Suprapubic skin (tissue), 4 donors: ENCODE measurements at regions not wholly inside any gene's neighbourhood (a gene's known extent, or its start where the extent isn't known, plus 50 kb on each side); places are given as distances from the start of the nearest gene placed in this dataset.

Experiments
- DNase-seq, 2 donors: peaks; one replicate each; pipeline ENCODE4 v3.0.0-alpha.2; 2019; ENCODE audit warnings: low spot score in 2 of 2
- H3K27ac ChIP-seq: fragments of 200-600 bp; sonication (generic); one replicate; pipeline ENCODE4 v1.5.1; 2019
- H3K27me3 ChIP-seq: fragments of 200-600 bp; sonication (generic); one replicate; pipeline ENCODE4 v1.5.1; 2019
- H3K36me3 ChIP-seq: fragments of 200-600 bp; sonication (generic); one replicate; pipeline ENCODE4 v1.5.1; 2019
- H3K4me1 ChIP-seq: fragments of 200-600 bp; sonication (generic); one replicate; pipeline ENCODE4 v1.5.1; 2019
- H3K4me3 ChIP-seq: fragments of 200-600 bp; sonication (generic); one replicate; pipeline ENCODE4 v1.5.1; 2019; ENCODE audit warnings: mild to moderate bottlenecking
- H3K9me3 ChIP-seq: fragments of 200-600 bp; sonication (generic); one replicate; pipeline ENCODE4 v1.5.1; 2019
- EP300 ChIP-seq: sonication (generic); formaldehyde crosslinking; IDR thresholded peaks from one replicate; pipeline ENCODE4 v1.6.1; 2017; ENCODE audit warnings: antibody characterized with exemption
- POLR2A ChIP-seq, 2 donors: fragments of 450-650 bp; IDR thresholded peaks; one replicate each; pipeline ENCODE4 v1.6.1; 2017; ENCODE audit warnings: antibody characterized with exemption in 2 of 2, mild to moderate bottlenecking in 2 of 2, moderate library complexity in 2 of 2
- POLR2AphosphoS5 ChIP-seq, 3 donors: sonication (generic); formaldehyde crosslinking; IDR thresholded peaks; one replicate each; pipeline ENCODE4 v1.6.1; 2017; ENCODE audit warnings: antibody characterized with exemption in 3 of 3
- WGBS: methylation state at CpG from one replicate; pipeline ENCODE4 v1.1.5; 2018; 5-methylcytosine and 5-hydroxymethylcytosine counted together
- TF ChIP-seq, protein P1 (sequence below), 2 donors: fragments of 200-600 bp in 1 of 2; fragments of 450-650 bp in 1 of 2; sonication (generic) in 1 of 2; IDR thresholded peaks; one replicate each; pipeline ENCODE4 v1.5.1; 2016 to 2019; ENCODE audit warnings: antibody characterized with exemption in 2 of 2, mild to moderate bottlenecking in 1 of 2, moderate library complexity in 1 of 2

DNA sequence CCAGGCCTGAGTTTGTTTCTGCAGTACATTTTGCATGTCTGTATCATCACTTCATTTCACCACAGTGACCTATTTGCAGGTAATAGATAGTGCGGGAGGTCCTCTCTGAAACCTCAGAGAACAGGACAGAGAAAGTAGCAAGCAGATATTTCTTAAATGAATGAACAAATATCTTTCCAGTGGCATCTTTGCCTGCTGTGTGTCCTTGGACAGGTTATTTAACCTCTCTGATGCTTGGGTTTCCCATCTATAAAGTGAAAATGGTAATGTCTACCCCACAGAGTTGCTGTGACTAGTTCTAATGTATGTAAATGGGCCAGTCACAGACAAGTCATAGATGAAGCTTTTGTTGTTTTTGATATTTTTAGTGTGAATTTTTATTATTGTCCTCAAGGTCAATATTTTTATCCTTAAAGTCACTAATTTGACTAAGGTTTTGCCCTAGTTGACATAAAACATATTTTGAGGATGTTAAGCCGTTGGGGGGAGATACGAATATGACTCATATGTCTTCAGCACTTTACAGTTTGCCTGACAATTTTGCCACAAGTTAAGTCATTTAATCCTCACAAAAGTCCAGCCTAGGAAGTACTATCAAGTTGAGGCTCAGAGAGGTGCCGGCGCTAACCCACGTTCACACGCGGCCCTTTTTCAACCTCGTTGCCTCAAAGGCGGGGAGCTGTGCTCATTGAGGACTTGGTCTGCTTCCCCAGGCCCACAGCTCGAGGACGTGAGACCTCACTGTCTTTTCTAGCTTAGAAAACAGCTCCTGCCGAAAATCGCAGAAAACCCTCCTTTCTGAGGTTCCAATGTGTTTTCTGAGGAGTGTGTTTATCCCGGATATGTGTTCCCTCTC is 126.7 kb upstream of the STX18 start:
- Histone ChIP-seq H3K36me3 (no peaks in the 10 kb centered on the region), H3K9me3 (no peaks in the 10 kb centered on the region), H3K27me3 (no peaks in the 10 kb centered on the region), H3K4me3 (no peak overlapping the region), H3K27ac (no peak overlapping the region), H3K4me1 (peaks cover 16% of the 10 kb centered on the region)
- TF ChIP-seq, protein P1, sequence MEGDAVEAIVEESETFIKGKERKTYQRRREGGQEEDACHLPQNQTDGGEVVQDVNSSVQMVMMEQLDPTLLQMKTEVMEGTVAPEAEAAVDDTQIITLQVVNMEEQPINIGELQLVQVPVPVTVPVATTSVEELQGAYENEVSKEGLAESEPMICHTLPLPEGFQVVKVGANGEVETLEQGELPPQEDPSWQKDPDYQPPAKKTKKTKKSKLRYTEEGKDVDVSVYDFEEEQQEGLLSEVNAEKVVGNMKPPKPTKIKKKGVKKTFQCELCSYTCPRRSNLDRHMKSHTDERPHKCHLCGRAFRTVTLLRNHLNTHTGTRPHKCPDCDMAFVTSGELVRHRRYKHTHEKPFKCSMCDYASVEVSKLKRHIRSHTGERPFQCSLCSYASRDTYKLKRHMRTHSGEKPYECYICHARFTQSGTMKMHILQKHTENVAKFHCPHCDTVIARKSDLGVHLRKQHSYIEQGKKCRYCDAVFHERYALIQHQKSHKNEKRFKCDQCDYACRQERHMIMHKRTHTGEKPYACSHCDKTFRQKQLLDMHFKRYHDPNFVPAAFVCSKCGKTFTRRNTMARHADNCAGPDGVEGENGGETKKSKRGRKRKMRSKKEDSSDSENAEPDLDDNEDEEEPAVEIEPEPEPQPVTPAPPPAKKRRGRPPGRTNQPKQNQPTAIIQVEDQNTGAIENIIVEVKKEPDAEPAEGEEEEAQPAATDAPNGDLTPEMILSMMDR (IDR thresholded peaks at IDR 0.05): no peak
- TF ChIP-seq POLR2AphosphoS5 (IDR thresholded peaks at IDR 0.05) (no peak), EP300 (no peak), POLR2A (IDR thresholded peaks at IDR 0.05) (no peak)
- WGBS: 80% methylated on average over 15 of the region's 15 CpGs
- DNase-seq: no peak

DNA sequence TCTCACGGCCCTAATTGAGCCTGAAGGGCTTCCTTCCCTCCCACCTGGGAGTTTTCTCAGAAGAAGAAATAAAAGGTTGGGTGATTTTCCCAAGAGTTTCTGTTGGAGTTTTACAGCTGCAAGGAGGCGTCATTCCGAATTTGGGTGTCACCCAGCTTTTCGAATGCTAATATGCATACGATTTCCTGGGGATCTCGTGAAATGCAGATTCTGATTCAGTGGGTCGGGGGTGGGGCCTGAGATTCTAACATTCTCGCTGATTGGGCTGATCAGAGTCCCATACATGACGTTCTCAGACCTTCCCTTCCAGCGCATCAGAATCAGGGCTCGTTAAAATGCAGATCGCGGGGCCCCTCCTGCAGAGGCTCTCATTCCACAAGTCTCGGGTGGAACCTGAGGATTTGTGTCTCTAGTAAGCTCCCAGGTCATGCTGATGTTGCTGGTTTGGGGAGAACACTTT is 125.8 kb upstream of the STX18 start:
- TF ChIP-seq, protein P1 (IDR thresholded peaks at IDR 0.05): no peak
- TF ChIP-seq POLR2AphosphoS5 (IDR thresholded peaks at IDR 0.05) (no peak), EP300 (no peak), POLR2A (IDR thresholded peaks at IDR 0.05) (no peak)
- Histone ChIP-seq H3K9me3 (no peaks in the 10 kb centered on the region), H3K4me1 (peaks cover 10% of the 10 kb centered on the region), H3K27me3 (no peaks in the 10 kb centered on the region), H3K4me3 (no peak overlapping the region), H3K27ac (no peak overlapping the region), H3K36me3 (no peaks in the 10 kb centered on the region)
- DNase-seq: no peak
- WGBS: 55% methylated on average over 14 of the region's 14 CpGs

DNA sequence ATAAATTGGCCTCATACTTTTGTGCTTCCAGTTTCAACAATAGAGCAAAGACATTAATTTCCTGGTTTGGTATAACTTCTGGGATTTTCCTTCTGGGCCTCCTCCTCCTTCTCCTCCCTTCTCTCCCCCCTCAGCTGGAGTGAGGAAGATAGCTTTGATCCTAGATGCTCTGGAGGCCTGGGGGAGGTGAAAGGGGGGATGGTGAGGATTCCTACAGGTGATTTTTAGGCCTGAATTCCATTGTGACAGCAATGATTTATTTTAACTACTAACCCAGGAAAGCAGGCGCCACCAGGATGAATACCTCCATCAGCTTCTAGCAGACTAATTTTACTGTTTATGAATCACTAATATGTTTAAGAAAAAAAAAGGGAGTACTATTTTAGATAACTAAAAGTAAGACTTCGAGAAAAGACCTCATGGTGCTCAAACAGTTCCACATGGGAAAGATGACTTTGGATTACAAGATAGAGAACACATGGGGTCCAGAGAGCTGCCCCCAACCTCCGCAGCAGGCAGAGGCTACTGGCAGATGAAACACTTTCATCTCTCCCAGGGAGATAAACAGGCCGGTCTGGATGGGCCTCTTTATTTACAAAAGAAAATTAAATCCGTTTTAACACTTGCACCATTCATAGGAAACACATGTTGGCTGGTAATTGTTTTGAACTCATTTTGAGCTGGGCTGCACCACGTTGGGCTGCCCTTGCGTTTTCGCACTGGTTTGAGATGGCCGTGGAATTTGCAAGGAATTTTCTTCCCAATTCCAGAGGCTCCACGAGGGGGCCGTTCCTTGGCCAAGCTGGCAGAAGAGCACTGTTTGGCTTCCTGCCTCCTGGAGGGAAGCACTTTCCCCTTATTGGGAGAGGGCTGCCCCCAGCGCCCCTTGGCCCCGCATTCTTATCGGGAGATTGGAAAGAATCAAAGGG is 125.1 kb upstream of the STX18 start:
- TF ChIP-seq, protein P1 (IDR thresholded peaks at IDR 0.05): no peak
- TF ChIP-seq POLR2AphosphoS5 (IDR thresholded peaks at IDR 0.05): no peak
- no peak for TF ChIP-seq POLR2A (IDR thresholded peaks at IDR 0.05)
- no peak for TF ChIP-seq EP300
- Histone ChIP-seq H3K27me3 (no peaks in the 10 kb centered on the region), H3K4me1 (peaks cover 6% of the 10 kb centered on the region), H3K27ac (no peak overlapping the region), H3K4me3 (no peak overlapping the region), H3K9me3 (no peaks in the 10 kb centered on the region), H3K36me3 (no peaks in the 10 kb centered on the region)
- no peak for DNase-seq
- WGBS: 40% methylated on average over 13 of the region's 14 CpGs

DNA sequence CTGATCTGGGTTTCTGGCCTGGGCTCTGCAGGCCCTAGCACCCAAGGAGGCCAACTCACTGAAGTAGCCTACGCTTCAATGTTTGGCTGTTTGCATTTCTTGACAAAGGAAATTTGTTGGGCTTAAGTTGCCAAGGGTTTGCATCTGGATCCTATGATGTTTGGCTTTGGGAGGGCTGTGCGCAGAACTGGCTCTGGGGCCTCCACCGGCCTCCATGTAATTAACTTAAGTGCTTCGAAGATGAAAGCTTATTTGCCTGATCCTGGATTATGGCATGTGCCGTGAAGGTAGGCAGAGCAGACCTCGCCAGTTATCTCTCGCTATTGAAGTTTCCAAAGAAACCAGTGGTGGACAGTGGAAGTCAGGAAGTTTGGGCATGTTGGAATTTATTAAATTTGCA is 124.3 kb upstream of the STX18 start:
- 79% methylated on average over 7 of the region's 7 CpGs for WGBS
- no peaks in the 10 kb centered on the region for H3K27me3 ChIP-seq
- H3K9me3 ChIP-seq: no peaks in the 10 kb centered on the region
- H3K27ac ChIP-seq: no peak overlapping the region
- no peak for DNase-seq
- H3K4me3 ChIP-seq: no peak overlapping the region
- H3K36me3 ChIP-seq: no peaks in the 10 kb centered on the region
- no peak for TF ChIP-seq POLR2AphosphoS5 (IDR thresholded peaks at IDR 0.05)
- no peak for TF ChIP-seq EP300
- TF ChIP-seq, protein P1 (IDR thresholded peaks at IDR 0.05): no peak
- no peak for TF ChIP-seq POLR2A (IDR thresholded peaks at IDR 0.05)
- H3K4me1 ChIP-seq: peaks cover 6% of the 10 kb centered on the region

DNA sequence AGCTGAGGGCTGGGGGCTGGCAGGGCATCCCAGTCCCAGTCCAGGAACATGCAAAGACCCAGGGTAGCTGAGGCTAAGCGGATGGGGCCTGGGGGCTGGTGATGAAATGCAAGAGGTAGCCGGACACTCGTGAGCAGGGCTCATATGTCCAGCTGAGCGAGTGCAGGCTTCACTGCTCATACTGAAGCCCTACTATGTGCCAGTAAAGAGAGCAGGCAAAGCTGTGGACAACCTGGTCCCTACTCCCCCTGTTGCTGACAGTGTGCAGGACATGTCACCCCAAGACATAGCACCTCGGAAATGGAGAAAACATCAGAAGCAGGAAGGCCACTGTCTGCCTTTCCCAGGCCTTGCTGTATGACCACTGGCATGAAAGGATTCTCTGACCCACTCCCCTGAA is 122.4 kb upstream of the STX18 start:
- Histone ChIP-seq H3K27me3 (no peaks in the 10 kb centered on the region), H3K36me3 (no peaks in the 10 kb centered on the region), H3K4me1 (peaks cover 6% of the 10 kb centered on the region), H3K27ac (no peak overlapping the region), H3K9me3 (no peaks in the 10 kb centered on the region), H3K4me3 (no peak overlapping the region)
- 93% methylated on average over 5 of the region's 5 CpGs for WGBS
- TF ChIP-seq POLR2AphosphoS5 (IDR thresholded peaks at IDR 0.05) (no peak), EP300 (no peak)
- TF ChIP-seq, protein P1 (IDR thresholded peaks at IDR 0.05): no peak
- DNase-seq: no peak
